Ishikawa (cell line): ENCODE measurements at regions not wholly inside any gene's neighbourhood (a gene's known extent, or its start where the extent isn't known, plus 50 kb on each side); places are given as distances from the start of the nearest gene placed in this dataset.

Experiments
- CEBPB ChIP-seq: IDR thresholded peaks from 2 replicates; pipeline ENCODE4 v1.6.1; 2012
- CREB1 ChIP-seq: IDR thresholded peaks from 2 replicates; pipeline ENCODE4 v1.6.1; 2012; ENCODE audit warnings: low read depth
- EGR1 ChIP-seq: IDR thresholded peaks from 2 replicates; pipeline ENCODE4 v1.6.1; 2012
- EP300 ChIP-seq: IDR thresholded peaks from 2 replicates; pipeline ENCODE4 v1.6.1; 2012; ENCODE audit warnings: borderline replicate concordance
- FOXM1 ChIP-seq: IDR thresholded peaks from 2 replicates; pipeline ENCODE4 v1.6.1; 2012; ENCODE audit warnings: low read depth, borderline replicate concordance
- MAX ChIP-seq: IDR thresholded peaks from 2 replicates; pipeline ENCODE4 v1.6.1; 2012
- RAD21 ChIP-seq: IDR thresholded peaks from 2 replicates; pipeline ENCODE4 v1.6.1; 2012; ENCODE audit warnings: low read depth
- REST ChIP-seq: IDR thresholded peaks from 2 replicates; pipeline ENCODE4 v1.6.1; 2012; ENCODE audit warnings: low read depth, mild to moderate bottlenecking
- USF1 ChIP-seq: IDR thresholded peaks from 2 replicates; pipeline ENCODE4 v1.6.1; 2012

GRCh38 chr17:56087199-56087598, 66.1 kb upstream of the ANKFN1 start:
- TF ChIP-seq REST: no peak
- TF ChIP-seq EGR1: no peak
- no peak for TF ChIP-seq EP300
- TF ChIP-seq CREB1: no peak
- TF ChIP-seq USF1: no peak
- TF ChIP-seq MAX: no peak
- TF ChIP-seq FOXM1: no peak
- TF ChIP-seq CEBPB: no peak
- TF ChIP-seq RAD21: no peak
